Omental fat pad (tissue), 3 donors: ENCODE measurements at regions not wholly inside any gene's neighbourhood (a gene's known extent, or its start where the extent isn't known, plus 50 kb on each side); places are given as distances from the start of the nearest gene placed in this dataset.

ENCODE experiments used
- ATAC-seq: fragments of 150-250 bp; one replicate; pipeline ENCODE4 v1.9.1; 2016; ENCODE audit warnings: mild to moderate bottlenecking, moderate library complexity; ENCODE audit not compliant: low FRiP score
- DNase-seq: peaks from one replicate; pipeline ENCODE4 v3.0.0-alpha.2; 2019; ENCODE audit warnings: low spot score
- TF ChIP-seq, protein P1 (sequence below), 3 donors: fragments of 450-650 bp; IDR thresholded peaks; one replicate each; pipeline ENCODE4 v1.5.1; 2016 to 2017; ENCODE audit warnings: antibody characterized with exemption in 3 of 3, mild to moderate bottlenecking in 3 of 3, moderate library complexity in 2 of 3

DNA sequence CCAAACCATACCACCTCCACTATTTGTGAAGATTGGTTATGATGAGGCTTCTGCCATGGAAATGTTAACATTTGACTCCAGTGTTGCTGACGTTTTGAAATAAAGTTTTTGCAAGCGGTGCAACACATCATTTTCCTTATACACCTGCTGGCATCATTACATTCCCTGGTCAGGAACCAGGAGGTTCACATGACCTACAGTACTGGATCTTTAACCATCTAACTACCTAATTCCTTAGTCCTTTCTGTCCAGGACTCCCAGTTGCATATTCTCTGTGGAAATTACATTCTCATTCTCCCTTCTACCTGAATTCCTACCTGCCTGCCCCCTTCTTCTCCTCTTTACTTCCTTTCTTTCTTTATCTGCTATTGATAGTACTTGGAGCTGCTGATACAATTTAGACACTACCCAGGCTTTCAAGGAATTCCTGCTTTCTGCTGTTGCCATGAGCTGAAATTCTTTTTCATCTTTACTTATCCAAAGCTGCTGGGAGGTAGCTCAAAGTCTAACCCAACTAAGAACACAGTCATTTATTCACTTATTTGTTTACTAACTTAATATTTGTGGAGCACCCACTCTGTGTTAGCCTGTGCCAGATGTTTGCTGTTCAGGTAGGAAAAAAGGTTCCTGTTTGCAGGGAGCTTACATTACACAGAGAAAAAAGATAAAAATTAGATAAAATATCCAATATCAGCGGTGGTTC, 144.2 kb downstream of the EDEM1 start:
- ATAC-seq (no peak), DNase-seq (no peak)
- TF ChIP-seq, protein P1, sequence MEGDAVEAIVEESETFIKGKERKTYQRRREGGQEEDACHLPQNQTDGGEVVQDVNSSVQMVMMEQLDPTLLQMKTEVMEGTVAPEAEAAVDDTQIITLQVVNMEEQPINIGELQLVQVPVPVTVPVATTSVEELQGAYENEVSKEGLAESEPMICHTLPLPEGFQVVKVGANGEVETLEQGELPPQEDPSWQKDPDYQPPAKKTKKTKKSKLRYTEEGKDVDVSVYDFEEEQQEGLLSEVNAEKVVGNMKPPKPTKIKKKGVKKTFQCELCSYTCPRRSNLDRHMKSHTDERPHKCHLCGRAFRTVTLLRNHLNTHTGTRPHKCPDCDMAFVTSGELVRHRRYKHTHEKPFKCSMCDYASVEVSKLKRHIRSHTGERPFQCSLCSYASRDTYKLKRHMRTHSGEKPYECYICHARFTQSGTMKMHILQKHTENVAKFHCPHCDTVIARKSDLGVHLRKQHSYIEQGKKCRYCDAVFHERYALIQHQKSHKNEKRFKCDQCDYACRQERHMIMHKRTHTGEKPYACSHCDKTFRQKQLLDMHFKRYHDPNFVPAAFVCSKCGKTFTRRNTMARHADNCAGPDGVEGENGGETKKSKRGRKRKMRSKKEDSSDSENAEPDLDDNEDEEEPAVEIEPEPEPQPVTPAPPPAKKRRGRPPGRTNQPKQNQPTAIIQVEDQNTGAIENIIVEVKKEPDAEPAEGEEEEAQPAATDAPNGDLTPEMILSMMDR (IDR thresholded peaks at IDR 0.05): no peak

DNA sequence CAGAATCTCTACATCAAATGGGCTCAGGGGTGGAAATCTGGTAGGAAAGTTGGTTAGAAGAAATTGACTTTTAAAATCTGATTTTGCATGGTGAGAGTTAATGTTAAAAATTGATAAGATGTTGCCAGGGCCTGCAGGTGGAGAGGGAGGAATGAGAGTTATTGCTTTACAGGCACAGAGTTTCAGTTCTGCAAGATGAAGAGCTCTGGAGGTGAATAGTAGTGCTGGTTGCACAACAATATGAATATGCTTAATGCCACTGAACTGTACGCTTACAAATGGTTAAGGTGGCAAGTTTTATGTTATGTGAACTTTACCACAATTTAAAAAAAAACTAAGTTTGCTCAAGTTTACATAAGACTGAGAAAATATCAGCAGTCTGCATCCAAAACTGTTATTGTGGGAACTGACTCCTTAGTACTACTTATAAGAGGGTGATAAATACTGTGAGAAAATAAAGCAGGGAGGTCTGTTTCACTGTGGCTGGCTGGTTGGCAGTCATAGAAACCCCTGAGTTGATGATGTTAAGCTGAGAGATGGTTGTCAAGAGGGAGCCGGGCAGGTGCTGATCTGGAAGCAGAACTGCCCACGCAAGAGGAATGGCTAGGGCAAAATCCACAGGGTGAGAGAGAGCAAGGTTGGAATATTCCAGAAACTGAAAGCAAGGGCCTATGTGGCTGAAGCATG, 144.9 kb downstream of the EDEM1 start:
- ATAC-seq (no peak), DNase-seq (no peak)
- TF ChIP-seq, protein P1 (IDR thresholded peaks at IDR 0.05): no peak

DNA sequence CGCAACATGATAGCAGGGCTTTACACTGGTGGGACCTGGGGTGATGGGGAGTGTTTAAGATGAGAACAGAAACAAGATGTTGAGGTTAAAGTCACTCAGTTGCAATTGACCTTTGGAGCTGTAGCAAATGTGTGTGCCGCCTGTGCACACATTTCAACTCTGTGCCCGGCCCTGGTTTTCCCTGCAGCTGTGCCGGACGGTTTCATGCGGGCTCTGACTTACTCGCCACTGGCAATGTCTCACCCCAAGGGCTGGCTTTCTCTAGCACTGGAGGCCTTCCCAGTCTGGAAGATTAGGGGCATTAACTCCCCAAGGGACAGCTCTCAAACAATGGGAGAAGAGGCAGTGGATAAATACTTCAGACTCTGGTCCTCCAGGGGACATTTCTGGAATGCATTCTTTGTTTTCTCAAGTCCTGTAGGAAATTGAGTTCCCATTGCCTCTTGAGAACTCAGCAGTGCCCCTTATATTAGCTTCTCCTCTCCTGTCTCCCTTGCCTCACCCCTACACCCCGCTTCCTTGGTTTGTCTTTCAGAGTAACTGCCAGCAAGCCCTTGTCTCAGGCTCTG, 152.5 kb downstream of the EDEM1 start:
- TF ChIP-seq, protein P1 (IDR thresholded peaks at IDR 0.05): no peak
- no peak for ATAC-seq
- no peak for DNase-seq

DNA sequence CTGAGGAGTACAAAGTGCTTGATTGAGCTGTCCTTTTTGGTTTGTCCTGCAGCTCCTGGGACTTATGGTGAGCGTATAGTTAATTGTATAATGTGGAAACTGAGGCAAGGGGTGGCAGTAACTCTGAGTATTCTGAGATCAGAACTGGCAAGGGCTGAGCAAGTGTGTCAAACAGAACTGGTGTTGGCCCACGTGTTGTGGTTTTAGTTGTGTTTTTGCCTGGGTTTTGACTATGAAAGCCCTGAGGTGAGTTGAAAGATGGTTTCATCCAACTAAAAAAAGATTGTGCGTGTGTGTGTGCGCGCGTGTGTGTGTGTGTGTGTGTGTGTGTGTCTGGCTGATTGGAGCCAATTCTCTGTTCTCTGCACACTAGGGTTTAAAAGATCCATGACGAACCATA, 154.1 kb downstream of the EDEM1 start:
- DNase-seq (no peak), ATAC-seq (no peak)
- TF ChIP-seq, protein P1 (IDR thresholded peaks at IDR 0.05): no peak

DNA sequence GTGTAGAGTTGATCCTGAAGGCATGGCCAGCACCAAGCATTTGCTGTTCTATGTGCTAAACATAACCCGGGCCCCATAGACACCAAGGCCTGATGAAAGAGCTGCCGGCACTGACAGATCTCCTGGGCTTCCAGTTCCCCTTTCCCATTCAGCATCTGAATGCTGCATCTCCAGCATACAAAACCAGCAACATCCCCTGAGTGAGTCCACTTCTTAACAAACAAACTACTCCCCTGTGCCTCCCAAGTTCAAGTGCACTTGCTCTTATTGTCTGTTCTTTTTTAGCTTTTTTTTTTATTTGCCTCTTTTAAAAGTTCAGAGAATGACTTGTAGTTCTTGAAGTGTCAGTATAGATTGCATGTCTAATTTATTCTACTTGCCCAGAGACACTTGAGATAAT, 156.0 kb downstream of the EDEM1 start:
- TF ChIP-seq, protein P1 (IDR thresholded peaks at IDR 0.05): no peak
- ATAC-seq (no peak), DNase-seq (no peak)

DNA sequence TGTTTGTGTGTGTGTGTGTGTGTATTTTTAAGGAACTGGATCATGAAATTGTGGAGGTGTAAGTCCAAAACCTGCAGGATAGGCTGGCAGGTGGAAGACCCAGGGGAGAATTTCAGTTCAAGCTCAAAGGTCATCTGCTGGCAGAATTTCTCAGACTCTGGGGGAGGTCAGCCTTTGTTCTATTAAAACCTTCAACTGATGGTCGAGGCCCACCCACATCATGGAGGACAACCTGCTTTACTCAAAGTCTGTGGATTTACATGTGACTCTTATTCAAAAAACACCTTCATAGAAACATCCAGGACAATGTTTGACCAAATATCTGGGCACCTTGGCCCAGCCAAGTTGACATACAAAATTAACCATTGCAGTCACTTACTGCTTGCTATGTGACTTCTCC, 157.2 kb downstream of the EDEM1 start:
- TF ChIP-seq, protein P1 (IDR thresholded peaks at IDR 0.05): no peak

More for the DNA sequence above, 157.2 kb downstream of the EDEM1 start:
- ATAC-seq (no peak), DNase-seq (no peak)
